Tibial nerve (tissue), 4 donors: ENCODE measurements at regions not wholly inside any gene's neighbourhood (a gene's known extent, or its start where the extent isn't known, plus 50 kb on each side); places are given as distances from the start of the nearest gene placed in this dataset.

Source experiments
- EP300 ChIP-seq, 2 donors: sonication (generic); formaldehyde crosslinking; IDR thresholded peaks; one replicate each; pipeline ENCODE4 v1.6.1; 2017; ENCODE audit warnings: antibody characterized with exemption in 2 of 2, mild to moderate bottlenecking in 1 of 2
- POLR2A ChIP-seq, 2 donors: fragments of 450-650 bp; IDR thresholded peaks; one replicate each; pipeline ENCODE4 v1.6.1; 2017; ENCODE audit warnings: antibody characterized with exemption in 2 of 2, mild to moderate bottlenecking in 2 of 2, moderate library complexity in 2 of 2
- TF ChIP-seq, protein P1 (sequence below), 5 experiments: fragments of 200-600 bp in 3 of 5; fragments of 450-650 bp in 2 of 5; sonication (generic) in 3 of 5; IDR thresholded peaks; one replicate each; pipeline ENCODE4 v1.5.1; 2016 to 2019; ENCODE audit warnings: antibody characterized with exemption in 5 of 5, mild to moderate bottlenecking in 3 of 5, moderate library complexity in 2 of 5

DNA sequence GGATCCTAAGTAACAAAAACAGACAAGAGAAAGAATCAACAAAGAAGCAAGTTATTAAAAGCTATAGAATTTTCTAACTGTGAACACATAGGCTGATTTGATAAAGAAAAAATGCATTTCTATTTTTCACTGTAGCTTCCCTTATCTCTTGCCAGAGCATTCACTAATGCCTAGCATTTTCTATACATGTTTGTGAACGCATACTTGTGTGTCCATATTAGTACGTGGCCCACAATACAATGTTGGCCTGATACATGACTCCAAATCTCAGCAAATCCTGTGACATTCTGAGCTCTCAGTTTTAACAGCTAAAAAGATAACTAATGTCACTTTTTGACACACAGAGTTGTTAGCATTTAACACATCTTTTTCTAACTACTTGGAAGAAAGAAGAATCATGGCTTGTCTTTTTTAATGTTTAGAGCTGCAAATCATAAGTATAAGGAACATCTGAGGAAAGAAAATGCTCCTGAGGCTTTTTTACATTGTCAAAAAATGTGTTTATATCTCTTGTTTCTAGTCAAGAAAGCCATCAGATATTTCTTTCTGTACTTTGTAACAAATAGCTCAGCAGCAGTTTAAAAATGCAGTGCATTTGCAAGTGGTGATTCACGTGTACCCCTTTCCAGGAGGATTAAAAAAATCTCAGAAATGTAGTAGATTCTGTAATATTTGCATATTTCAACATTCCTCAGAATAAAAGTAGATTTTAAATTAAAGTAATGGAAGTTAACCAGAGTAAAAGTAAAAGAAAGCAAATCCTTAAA, 1646.8 kb upstream of the TMEFF2 start:
- TF ChIP-seq, protein P1, sequence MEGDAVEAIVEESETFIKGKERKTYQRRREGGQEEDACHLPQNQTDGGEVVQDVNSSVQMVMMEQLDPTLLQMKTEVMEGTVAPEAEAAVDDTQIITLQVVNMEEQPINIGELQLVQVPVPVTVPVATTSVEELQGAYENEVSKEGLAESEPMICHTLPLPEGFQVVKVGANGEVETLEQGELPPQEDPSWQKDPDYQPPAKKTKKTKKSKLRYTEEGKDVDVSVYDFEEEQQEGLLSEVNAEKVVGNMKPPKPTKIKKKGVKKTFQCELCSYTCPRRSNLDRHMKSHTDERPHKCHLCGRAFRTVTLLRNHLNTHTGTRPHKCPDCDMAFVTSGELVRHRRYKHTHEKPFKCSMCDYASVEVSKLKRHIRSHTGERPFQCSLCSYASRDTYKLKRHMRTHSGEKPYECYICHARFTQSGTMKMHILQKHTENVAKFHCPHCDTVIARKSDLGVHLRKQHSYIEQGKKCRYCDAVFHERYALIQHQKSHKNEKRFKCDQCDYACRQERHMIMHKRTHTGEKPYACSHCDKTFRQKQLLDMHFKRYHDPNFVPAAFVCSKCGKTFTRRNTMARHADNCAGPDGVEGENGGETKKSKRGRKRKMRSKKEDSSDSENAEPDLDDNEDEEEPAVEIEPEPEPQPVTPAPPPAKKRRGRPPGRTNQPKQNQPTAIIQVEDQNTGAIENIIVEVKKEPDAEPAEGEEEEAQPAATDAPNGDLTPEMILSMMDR (IDR thresholded peaks at IDR 0.05), result no peak
- TF ChIP-seq POLR2A (IDR thresholded peaks at IDR 0.05), result no peak
- TF ChIP-seq EP300 (IDR thresholded peaks at IDR 0.05), result no peak
